Fibroblast of mammary gland (primary cell): ENCODE measurements at regions not wholly inside any gene's neighbourhood (a gene's known extent, or its start where the extent isn't known, plus 50 kb on each side); places are given as distances from the start of the nearest gene placed in this dataset.
"Not testable (repeated sequence)": the region's sequence is repeated elsewhere in the genome, so short reads cannot be mapped to it uniquely, and the experiment has no call there.

Experiments
- DNase-seq: peaks from one replicate; pipeline ENCODE4 v3.0.0-alpha.2; 2010; ENCODE audit warnings: low read depth
- H3K4me3 ChIP-seq: 2 replicates; pipeline ENCODE4 v1.5.1; 2011; ENCODE audit warnings: low read depth, mild to moderate bottlenecking, low read length, moderate library complexity; ENCODE audit not compliant: control insufficient read depth
- TF ChIP-seq, protein P1 (sequence below): conservative IDR thresholded peaks from 2 replicates; pipeline ENCODE4 v1.5.1; 2011; ENCODE audit warnings: low read depth, low read length, inconsistent platforms; ENCODE audit not compliant: control insufficient read depth, insufficient read depth

DNA sequence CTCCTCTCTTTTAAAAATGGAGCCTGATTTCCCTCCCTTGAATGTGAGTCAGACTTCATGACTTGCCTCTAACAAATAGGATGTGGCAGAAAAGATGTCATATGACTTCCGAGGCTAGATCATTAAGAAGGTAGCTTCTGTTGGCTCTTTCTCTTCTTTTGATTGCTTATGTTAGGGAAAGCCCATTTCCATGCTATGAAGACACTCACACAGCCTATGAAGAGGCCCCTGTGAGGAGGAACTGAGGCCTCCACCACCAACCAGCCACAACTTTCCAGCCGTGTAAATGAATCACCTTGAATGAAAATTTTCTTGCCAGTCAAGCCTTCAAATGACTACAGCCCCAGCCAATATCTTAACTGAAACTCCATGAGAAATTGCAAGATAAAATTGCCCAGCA is 413.4 kb downstream of the TMEM38B start:
- no peak for DNase-seq
- no peak overlapping the region for H3K4me3 ChIP-seq
- TF ChIP-seq, protein P1, sequence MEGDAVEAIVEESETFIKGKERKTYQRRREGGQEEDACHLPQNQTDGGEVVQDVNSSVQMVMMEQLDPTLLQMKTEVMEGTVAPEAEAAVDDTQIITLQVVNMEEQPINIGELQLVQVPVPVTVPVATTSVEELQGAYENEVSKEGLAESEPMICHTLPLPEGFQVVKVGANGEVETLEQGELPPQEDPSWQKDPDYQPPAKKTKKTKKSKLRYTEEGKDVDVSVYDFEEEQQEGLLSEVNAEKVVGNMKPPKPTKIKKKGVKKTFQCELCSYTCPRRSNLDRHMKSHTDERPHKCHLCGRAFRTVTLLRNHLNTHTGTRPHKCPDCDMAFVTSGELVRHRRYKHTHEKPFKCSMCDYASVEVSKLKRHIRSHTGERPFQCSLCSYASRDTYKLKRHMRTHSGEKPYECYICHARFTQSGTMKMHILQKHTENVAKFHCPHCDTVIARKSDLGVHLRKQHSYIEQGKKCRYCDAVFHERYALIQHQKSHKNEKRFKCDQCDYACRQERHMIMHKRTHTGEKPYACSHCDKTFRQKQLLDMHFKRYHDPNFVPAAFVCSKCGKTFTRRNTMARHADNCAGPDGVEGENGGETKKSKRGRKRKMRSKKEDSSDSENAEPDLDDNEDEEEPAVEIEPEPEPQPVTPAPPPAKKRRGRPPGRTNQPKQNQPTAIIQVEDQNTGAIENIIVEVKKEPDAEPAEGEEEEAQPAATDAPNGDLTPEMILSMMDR, result no peak

DNA sequence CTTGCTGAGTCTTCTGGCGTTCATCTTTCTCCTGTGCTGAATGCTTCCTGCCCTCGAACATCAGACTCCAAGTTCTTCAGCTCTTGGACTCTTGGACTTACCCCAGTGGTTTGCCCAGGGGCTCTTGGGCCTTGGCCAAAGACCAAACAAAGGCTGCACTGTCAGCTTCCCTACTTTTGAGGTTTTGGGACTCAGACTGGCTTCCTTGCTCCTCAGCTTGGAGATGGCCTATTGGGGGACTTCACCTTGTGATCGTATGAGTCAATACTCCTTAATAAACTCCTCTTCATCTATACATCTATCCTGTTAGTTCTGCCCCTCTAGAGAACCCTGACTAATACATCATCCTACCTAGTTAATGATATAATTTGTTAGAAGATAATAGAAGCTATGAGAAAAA is 415.4 kb downstream of the TMEM38B start:
- not testable (repeated sequence) for DNase-seq, H3K4me3 ChIP-seq

DNA sequence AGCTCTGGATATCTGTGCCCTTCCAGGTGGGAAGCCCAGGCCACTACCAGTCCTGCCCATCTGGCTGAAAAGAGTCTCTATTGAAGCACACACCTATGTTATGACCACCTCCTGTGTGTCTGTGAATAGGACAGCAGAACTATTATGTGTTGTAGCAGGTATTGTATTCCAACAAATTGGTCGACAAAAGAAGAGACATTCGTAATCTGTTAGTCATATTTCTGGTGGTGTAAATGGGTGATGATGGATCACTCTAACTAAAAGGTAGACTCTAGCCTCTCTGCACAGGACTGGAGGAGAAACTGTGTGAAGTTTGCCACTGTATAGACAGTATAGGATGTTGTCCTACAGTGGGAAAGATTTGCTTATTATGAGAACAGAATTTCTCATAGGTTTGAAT is 416.1 kb downstream of the TMEM38B start:
- H3K4me3 ChIP-seq, result no peak overlapping the region
- TF ChIP-seq, protein P1, result no peak
- no peak for DNase-seq

DNA sequence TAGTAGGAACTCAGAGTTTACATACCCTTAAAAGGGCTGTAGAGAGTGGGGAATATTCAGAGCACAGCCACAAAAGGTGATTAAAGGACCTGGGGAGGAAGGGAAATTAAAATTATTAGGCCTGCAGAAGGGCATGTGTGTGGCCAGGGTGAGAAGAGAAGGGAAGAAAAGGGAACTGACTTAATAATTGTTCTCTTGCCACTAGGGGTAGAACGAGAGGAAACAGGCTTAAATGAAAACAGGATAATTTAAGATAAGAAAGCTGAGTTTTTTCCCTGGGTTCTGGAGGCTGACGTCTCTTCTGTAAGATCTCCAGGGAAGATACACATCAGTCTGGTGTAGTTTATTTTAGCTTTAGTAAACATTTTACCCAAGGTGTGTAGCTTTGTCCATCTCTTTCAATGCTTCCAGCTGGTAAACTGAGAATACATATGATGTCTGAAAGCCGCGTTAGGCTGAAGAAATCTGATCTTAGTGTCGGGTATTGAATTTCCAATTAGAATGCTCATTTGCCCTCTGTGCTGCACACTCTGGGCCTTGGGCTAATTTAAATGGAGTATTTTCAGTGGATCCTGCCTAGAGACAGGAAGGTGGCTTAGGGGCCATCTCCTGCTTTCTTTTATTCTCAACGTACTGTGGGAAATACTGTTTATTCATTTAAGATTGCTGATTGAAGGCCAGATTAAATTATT is 416.8 kb downstream of the TMEM38B start:
- no peak for DNase-seq
- H3K4me3 ChIP-seq, result no peak overlapping the region
- TF ChIP-seq, protein P1, result no peak

DNA sequence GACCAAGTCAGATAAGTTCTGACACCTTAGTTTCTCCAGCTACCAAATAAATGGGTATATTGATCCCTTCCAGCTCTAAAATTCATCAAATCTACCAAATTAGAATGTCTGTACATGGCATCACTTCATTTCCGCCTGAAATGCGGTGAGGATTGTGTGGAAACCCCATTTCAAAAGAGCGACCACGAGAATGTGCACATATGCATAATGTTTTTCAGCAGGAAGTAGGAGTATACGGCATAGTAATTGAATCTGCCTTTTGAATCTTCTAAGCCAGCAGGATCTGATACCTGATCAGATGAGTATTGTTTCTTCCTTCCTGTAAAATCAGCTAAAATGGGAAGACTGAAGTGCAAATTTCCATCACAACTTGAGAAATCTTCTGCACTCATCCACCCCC is 418.6 kb downstream of the TMEM38B start:
- H3K4me3 ChIP-seq, result no peak overlapping the region
- DNase-seq, result no peak
- TF ChIP-seq, protein P1, result no peak

DNA sequence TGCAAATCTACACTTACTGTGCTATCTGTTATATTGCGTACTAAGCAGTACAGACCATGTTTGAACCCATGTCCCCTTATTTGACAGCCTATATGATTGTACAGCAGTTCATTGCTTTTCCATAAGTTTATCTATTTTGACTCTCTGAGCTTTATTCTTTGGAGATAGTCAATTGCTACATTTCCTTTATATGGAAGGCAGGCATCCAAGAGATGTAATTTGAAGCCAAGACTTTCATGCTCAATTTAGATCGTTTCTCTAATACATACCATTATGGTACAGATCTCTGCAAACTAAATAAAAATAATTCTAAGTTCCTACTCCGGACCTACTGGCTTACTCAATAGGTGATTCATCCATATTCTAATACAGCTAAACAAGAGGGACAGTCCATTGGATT is 424.8 kb downstream of the TMEM38B start:
- TF ChIP-seq, protein P1, result no peak

DNA sequence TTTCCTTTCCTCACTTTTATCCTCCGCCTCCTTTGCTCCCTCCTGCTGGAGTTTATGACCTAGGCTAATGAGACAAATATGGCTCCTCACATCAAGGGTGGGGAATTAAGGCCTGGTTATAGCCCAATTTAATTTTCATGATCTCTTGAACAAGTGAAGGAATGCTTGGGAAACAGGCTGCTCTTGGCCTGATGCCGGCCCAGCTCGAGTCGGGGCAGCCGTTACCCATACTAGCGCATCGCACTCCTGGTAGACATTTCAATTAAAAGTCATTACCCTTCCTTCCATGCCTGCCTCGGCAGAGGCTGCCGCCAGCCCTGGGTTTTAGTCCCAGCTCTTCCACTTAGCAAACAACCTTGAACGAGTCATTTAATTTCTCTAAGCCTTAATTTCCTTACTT is 425.7 kb downstream of the TMEM38B start:
- H3K4me3 ChIP-seq, result no peak overlapping the region
- TF ChIP-seq, protein P1, result no peak

More for the DNA sequence above, 424.8 kb downstream of the TMEM38B start:
- no peak overlapping the region for H3K4me3 ChIP-seq
- DNase-seq, result no peak

More for the DNA sequence above, 425.7 kb downstream of the TMEM38B start:
- DNase-seq, result no peak
